ENCODE measurements at regions not wholly inside any gene's neighbourhood (a gene's known extent, or its start where the extent isn't known, plus 50 kb on each side); places are given as distances from the start of the nearest gene placed in this dataset.

DNA sequence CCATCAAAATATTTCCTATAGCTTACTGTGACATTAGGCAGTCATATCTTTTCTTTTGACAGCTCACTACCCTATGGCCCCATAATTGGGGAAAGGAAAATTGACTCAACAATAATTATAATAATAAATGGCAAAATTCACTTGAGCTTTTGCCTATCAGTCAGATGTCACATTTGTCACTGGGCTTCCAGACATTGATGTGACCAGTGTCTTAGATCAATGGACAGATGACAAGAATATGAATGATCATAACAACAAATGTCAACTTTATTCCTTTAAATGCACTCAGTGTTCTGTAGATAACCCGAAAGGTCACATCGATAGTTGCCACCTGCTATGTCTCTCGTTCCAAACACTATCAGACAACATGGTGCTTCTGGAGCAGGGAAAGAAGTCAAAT is 266.7 kb downstream of the GPATCH2 start:
- no peak overlapping the region for H3K4me3 ChIP-seq (ENCODE audit: low read depth, poor library complexity, severe bottlenecking)
- 80 to 83% methylated on average over 3 of the region's 3 CpGs for WGBS, 2 donors
- TF ChIP-seq, protein P1, sequence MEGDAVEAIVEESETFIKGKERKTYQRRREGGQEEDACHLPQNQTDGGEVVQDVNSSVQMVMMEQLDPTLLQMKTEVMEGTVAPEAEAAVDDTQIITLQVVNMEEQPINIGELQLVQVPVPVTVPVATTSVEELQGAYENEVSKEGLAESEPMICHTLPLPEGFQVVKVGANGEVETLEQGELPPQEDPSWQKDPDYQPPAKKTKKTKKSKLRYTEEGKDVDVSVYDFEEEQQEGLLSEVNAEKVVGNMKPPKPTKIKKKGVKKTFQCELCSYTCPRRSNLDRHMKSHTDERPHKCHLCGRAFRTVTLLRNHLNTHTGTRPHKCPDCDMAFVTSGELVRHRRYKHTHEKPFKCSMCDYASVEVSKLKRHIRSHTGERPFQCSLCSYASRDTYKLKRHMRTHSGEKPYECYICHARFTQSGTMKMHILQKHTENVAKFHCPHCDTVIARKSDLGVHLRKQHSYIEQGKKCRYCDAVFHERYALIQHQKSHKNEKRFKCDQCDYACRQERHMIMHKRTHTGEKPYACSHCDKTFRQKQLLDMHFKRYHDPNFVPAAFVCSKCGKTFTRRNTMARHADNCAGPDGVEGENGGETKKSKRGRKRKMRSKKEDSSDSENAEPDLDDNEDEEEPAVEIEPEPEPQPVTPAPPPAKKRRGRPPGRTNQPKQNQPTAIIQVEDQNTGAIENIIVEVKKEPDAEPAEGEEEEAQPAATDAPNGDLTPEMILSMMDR (IDR thresholded peaks at IDR 0.05) = no peak
- TF ChIP-seq POLR2A (IDR thresholded peaks at IDR 0.05) = no peak
- intact Hi-C loops (cut with DNase I; ENCODE audit: low total_unique reads) = no loop called here
- DNase-seq (ENCODE audit: low spot score in 2 of 2) = no peak

DNA sequence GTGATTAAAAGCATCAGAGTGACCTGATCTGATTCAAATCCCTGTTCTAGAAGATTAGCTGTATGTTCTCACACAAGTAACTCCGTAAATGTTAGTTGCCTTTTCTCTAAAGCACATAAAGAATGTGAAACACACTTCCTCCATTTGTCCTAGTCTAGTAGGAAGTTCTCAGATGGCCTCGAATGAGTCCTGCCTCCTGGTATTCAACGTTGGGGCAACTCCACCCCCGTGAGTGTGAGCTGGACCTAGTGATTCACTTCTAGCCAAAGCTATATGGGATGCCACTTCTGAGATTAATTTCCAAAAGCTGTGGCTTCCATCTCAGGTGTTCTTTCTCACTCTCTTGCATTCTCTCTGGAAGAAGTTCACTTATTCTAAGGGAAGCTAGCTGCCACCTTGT is 267.6 kb downstream of the GPATCH2 start:
- 52 to 57% methylated on average over 4 of the region's 4 CpGs for WGBS, 2 donors
- no peak for DNase-seq (ENCODE audit: low spot score in 2 of 2)
- intact Hi-C loops (cut with DNase I; ENCODE audit: low total_unique reads) = no loop called here
- TF ChIP-seq, protein P1 (IDR thresholded peaks at IDR 0.05) = no peak
- no peak for TF ChIP-seq POLR2A (IDR thresholded peaks at IDR 0.05)
- H3K4me3 ChIP-seq (ENCODE audit: low read depth, poor library complexity, severe bottlenecking) = no peak overlapping the region

DNA sequence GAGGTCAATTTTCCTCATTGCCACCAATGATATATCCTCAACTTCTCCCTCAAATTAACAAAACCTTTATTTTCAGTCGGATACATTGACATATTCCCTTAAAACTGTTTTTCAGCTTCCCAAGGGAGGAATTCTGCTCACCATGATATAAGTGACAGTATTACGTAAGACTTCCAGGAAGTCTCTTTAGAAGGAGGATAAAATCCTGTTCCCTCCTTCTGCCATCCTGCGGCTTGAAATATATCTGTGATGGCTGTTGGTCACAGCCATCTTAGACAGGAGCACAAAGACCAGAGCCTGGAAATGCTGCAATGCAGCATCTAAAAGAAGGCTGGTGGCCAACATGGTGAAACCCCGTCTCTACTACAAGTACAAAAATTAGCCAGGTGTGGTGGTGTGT is 270.4 kb downstream of the GPATCH2 start:
- intact Hi-C loops (cut with DNase I; ENCODE audit: low total_unique reads) = no loop called here
- no peak overlapping the region for H3K4me3 ChIP-seq (ENCODE audit: low read depth, poor library complexity, severe bottlenecking)
- 91 to 93% methylated on average over 4 of the region's 4 CpGs for WGBS, 2 donors
- DNase-seq (ENCODE audit: low spot score in 2 of 2) = no peak
- TF ChIP-seq, protein P1 (IDR thresholded peaks at IDR 0.05) = no peak
- no peak for TF ChIP-seq POLR2A (IDR thresholded peaks at IDR 0.05)

DNA sequence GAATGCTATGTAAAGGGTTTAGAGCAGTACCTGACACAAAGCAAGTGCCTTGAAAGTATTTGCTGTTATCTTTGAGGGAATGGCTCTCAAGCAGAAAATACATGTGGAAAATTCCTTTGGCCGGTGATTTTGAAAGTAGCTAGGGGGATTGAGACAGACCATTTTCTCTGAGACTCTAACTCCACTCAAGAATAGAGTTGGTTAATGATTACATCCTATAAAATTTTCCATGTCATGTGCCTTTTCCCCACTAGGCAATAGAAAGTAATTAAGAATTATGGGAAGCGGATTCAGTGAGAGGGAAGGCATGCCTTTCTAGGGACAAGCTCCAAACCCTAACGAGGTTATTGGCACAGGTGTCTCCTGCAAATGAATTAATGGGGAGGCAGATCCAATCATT is 276.0 kb downstream of the GPATCH2 start:
- intact Hi-C loops (cut with DNase I; ENCODE audit: low total_unique reads) = no loop called here
- H3K4me3 ChIP-seq (ENCODE audit: low read depth, poor library complexity, severe bottlenecking) = no peak overlapping the region
- 57% methylated on average over 3 of the region's 3 CpGs for WGBS, 2 donors
- TF ChIP-seq POLR2A (IDR thresholded peaks at IDR 0.05) = no peak
- TF ChIP-seq, protein P1 (IDR thresholded peaks at IDR 0.05) = no peak
- no peak for DNase-seq (ENCODE audit: low spot score in 2 of 2)

DNA sequence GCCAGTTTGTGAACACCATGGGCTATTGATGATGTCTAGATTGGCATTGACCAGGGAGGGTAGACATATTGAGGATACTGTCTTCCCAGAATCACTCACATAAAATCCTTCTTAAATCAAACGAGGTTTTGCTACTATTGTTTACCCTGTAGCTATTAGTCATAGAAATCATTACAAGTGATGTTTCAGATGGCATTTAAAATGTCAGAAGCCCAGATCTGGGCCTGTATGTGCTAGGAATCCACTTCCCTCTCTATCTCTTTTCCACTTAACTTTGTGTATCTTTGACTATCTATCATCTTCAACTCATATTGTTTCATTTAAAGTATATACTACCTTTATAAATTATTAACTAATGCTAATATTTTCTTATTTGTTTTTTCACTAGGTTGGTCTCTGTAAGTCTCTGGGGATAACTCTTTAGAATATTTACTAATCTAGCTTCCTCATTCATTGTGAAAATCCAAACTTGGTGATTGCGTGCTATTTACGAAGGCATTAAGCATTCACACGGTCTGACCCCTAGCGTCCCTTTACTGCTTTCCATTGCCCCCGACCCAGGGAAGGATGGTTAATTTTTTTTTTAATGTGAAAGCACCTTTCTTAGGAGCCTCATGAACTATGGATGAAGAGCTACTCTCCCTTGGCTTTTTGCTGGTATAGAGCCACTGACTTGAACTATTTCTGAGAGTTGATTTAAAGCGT is 281.8 kb downstream of the GPATCH2 start:
- DNase-seq (ENCODE audit: low spot score in 2 of 2) = no peak
- intact Hi-C loops (cut with DNase I; ENCODE audit: low total_unique reads) = no loop called here
- TF ChIP-seq POLR2A (IDR thresholded peaks at IDR 0.05) = no peak
- TF ChIP-seq, protein P1 (IDR thresholded peaks at IDR 0.05) = no peak
- no peak overlapping the region for H3K4me3 ChIP-seq (ENCODE audit: low read depth, poor library complexity, severe bottlenecking)
- 74 to 76% methylated on average over 7 of the region's 7 CpGs for WGBS, 2 donors

DNA sequence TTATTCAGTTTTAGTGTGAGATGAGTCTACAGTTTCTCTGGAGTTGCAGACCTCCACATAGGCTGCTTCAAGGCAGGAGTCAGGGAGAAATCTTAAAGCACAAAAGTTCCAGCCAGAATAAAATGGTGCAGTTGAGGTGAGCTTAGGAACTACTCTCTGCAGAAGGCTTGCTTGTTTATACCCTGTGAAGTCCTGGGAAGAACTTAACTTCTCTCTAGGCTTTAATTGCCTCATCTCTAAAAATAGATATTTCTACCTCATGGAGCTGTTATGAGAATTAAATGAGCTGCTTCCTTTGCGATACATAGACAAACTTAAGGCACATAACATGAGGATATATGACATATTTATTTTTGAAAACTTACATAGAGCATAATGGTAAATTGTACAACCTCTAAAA is 286.2 kb downstream of the GPATCH2 start:
- intact Hi-C loops (cut with DNase I; ENCODE audit: low total_unique reads) = no loop called here
- no peak overlapping the region for H3K4me3 ChIP-seq (ENCODE audit: low read depth, poor library complexity, severe bottlenecking)
- TF ChIP-seq, protein P1 (IDR thresholded peaks at IDR 0.05) = no peak
- no peak for TF ChIP-seq POLR2A (IDR thresholded peaks at IDR 0.05)
- 86 to 87% methylated on average over 1 of the region's 1 CpG for WGBS, 2 donors
- DNase-seq (ENCODE audit: low spot score in 2 of 2) = no peak
